ENCODE measurements at regions not wholly inside any gene's neighbourhood (a gene's known extent, or its start where the extent isn't known, plus 50 kb on each side); places are given as distances from the start of the nearest gene placed in this dataset.

DNA sequence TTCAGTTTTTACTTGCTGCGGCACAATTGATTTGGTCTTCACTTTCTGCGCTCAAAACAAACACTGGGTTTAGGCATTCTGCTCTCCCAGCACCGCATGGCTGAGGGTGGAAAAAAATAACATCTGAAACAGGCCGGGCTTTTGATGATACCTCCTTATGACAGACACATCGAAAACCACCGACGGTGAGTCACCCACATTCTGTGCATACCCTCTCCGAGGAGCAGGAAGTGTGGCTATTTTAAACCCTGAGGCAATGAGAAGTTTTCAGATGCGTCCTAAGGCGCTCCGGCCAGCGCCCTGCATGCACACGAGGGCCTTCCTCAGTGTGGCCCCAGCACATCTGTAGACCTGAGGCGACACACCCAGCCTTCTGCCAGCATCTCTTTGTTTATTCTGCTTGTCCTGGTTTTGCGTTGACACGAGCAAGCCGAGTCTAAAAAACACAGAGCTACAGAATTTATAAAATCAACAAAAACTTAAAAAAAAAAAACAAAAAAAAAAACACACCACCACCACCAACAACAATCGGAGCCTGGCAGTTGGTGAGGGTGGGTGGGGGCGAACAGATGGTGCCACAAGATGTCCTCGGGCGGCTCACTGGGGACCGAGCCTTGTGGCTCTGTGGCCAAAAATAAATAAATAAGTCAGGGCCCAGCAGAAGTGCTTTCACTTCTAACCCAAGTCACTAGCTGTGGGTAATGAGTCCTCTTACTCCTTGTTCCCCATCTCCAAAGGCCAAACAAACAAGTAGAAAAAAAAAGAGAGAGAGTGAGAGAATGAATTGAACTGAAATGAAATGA lies 162.6 kb upstream of the IRF2BP2 start:
- no peak for TF ChIP-seq ZNF155 (tag by site-specific recombination; IDR thresholded peaks at IDR 0.05)
- TF ChIP-seq, protein P1, sequence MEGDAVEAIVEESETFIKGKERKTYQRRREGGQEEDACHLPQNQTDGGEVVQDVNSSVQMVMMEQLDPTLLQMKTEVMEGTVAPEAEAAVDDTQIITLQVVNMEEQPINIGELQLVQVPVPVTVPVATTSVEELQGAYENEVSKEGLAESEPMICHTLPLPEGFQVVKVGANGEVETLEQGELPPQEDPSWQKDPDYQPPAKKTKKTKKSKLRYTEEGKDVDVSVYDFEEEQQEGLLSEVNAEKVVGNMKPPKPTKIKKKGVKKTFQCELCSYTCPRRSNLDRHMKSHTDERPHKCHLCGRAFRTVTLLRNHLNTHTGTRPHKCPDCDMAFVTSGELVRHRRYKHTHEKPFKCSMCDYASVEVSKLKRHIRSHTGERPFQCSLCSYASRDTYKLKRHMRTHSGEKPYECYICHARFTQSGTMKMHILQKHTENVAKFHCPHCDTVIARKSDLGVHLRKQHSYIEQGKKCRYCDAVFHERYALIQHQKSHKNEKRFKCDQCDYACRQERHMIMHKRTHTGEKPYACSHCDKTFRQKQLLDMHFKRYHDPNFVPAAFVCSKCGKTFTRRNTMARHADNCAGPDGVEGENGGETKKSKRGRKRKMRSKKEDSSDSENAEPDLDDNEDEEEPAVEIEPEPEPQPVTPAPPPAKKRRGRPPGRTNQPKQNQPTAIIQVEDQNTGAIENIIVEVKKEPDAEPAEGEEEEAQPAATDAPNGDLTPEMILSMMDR (tag by site-specific recombination; IDR thresholded peaks at IDR 0.05), result no peak
- TF ChIP-seq ZNF426 (tag by site-specific recombination; IDR thresholded peaks at IDR 0.05), result no peak
- no peak for TF ChIP-seq ZNF121 (tag by site-specific recombination; IDR thresholded peaks at IDR 0.05)
- TF ChIP-seq PBX3 (CRISPR knock-in tag; IDR thresholded peaks at IDR 0.05), result no peak
- TF ChIP-seq ZBTB49 (tag by site-specific recombination; IDR thresholded peaks at IDR 0.05; ENCODE audit: low read depth), result no peak
- 0 out of 2 replicates have a peak, but pooled peaks have one; percentile 19 for TF ChIP-seq ZNF366 (tag by site-specific recombination; conservative IDR thresholded peaks at IDR 0.05)
- no peak for TF ChIP-seq PATZ1 (tag by site-specific recombination; IDR thresholded peaks at IDR 0.05)

All from HEK293 (cell line).